ENCODE measurements at regions not wholly inside any gene's neighbourhood (a gene's known extent, or its start where the extent isn't known, plus 50 kb on each side); places are given as distances from the start of the nearest gene placed in this dataset.

GRCh38 chr13:90355162-90355751, 992.2 kb upstream of the MIR17HG start:
- no peak for DNase-seq (ENCODE audit: low read depth in 2 of 2, low spot score in 1 of 2)

GRCh38 chr13:90360785-90361184, 986.7 kb upstream of the MIR17HG start:
- DNase-seq (ENCODE audit: low read depth in 2 of 2, low spot score in 1 of 2): no peak

- DNase-seq (ENCODE audit: low read depth in 2 of 2, low spot score in 1 of 2): no peak
These were observed 984.8 kb upstream of the MIR17HG start for GRCh38 chr13:90362707-90363106.

- DNase-seq (ENCODE audit: low read depth in 2 of 2, low spot score in 1 of 2): no peak
These were observed 982.4 kb upstream of the MIR17HG start for GRCh38 chr13:90365130-90365529.

- DNase-seq (ENCODE audit: low read depth in 2 of 2, low spot score in 1 of 2): no peak
These were observed 973.3 kb upstream of the MIR17HG start for GRCh38 chr13:90374168-90374567.

GRCh38 chr13:90375851-90376250, 971.6 kb upstream of the MIR17HG start:
- DNase-seq (ENCODE audit: low read depth in 2 of 2, low spot score in 1 of 2): no peak

- DNase-seq (ENCODE audit: low read depth in 2 of 2, low spot score in 1 of 2): no peak
These were observed 965.1 kb upstream of the MIR17HG start for GRCh38 chr13:90382425-90382824.

- DNase-seq (ENCODE audit: low read depth in 2 of 2, low spot score in 1 of 2): no peak
These were observed 961.6 kb upstream of the MIR17HG start for GRCh38 chr13:90385781-90386489.

GRCh38 chr13:90388887-90389452, 958.5 kb upstream of the MIR17HG start:
- no peak for DNase-seq (ENCODE audit: low read depth in 2 of 2, low spot score in 1 of 2)

GRCh38 chr13:90389537-90389936, 958.0 kb upstream of the MIR17HG start:
- no peak for DNase-seq (ENCODE audit: low read depth in 2 of 2, low spot score in 1 of 2)

- no peak for DNase-seq (ENCODE audit: low read depth in 2 of 2, low spot score in 1 of 2)
These were observed 954.1 kb upstream of the MIR17HG start for GRCh38 chr13:90393408-90393807.

- DNase-seq (ENCODE audit: low read depth in 2 of 2, low spot score in 1 of 2): no peak
These were observed 952.1 kb upstream of the MIR17HG start for GRCh38 chr13:90395348-90395747.

GRCh38 chr13:90395846-90396245, 951.6 kb upstream of the MIR17HG start:
- no peak for DNase-seq (ENCODE audit: low read depth in 2 of 2, low spot score in 1 of 2)

GRCh38 chr13:90396266-90396665, 951.2 kb upstream of the MIR17HG start:
- no peak for DNase-seq (ENCODE audit: low read depth in 2 of 2, low spot score in 1 of 2)

- DNase-seq (ENCODE audit: low read depth in 2 of 2, low spot score in 1 of 2): no peak
These were observed 950.0 kb upstream of the MIR17HG start for GRCh38 chr13:90397503-90397902.

- DNase-seq (ENCODE audit: low read depth in 2 of 2, low spot score in 1 of 2): no peak
These were observed 947.1 kb upstream of the MIR17HG start for GRCh38 chr13:90400372-90400771.

- no peak for DNase-seq (ENCODE audit: low read depth in 2 of 2, low spot score in 1 of 2)
These were observed 946.3 kb upstream of the MIR17HG start for GRCh38 chr13:90401150-90401549.

GRCh38 chr13:90402102-90402501, 945.4 kb upstream of the MIR17HG start:
- no peak for DNase-seq (ENCODE audit: low read depth in 2 of 2, low spot score in 1 of 2)

GRCh38 chr13:90402613-90403012, 944.9 kb upstream of the MIR17HG start:
- DNase-seq (ENCODE audit: low read depth in 2 of 2, low spot score in 1 of 2): no peak

GRCh38 chr13:90403330-90404082, 944.0 kb upstream of the MIR17HG start:
- no peak for DNase-seq (ENCODE audit: low read depth in 2 of 2, low spot score in 1 of 2)

- no peak for DNase-seq (ENCODE audit: low read depth in 2 of 2, low spot score in 1 of 2)
These were observed 942.2 kb upstream of the MIR17HG start for GRCh38 chr13:90405301-90405700.

GRCh38 chr13:90412980-90413379, 934.5 kb upstream of the MIR17HG start:
- no peak for DNase-seq (ENCODE audit: low read depth in 2 of 2, low spot score in 1 of 2)
